CD14-positive monocyte (primary cell): ENCODE measurements at regions not wholly inside any gene's neighbourhood (a gene's known extent, or its start where the extent isn't known, plus 50 kb on each side); places are given as distances from the start of the nearest gene placed in this dataset.

Experiments used
- DNase-seq, 3 donors: peaks; one replicate each; pipeline ENCODE4 v3.0.0-alpha.2; 2011 to 2022
- H2AFZ ChIP-seq: 2 replicates; pipeline ENCODE4 v1.6.0; 2012; ENCODE audit warnings: mild to moderate bottlenecking, low read depth, low read length, inconsistent platforms; ENCODE audit not compliant: insufficient read depth, poor library complexity, severe bottlenecking
- H3K27ac ChIP-seq, 2 donors: 1 replicate in 1 of 2; 2 replicates in 1 of 2; pipeline ENCODE4 v1.5.1; 2012 to 2013; ENCODE audit warnings: low read length in 2 of 2, control low read depth in 1 of 2, inconsistent platforms in 1 of 2, low read depth in 1 of 2, mild to moderate bottlenecking in 1 of 2
- H3K27me3 ChIP-seq, 2 donors: one replicate each; pipeline versions ENCODE4 v1.6.0 to v1.6.1; 2011 to 2013; ENCODE audit warnings: low read length in 2 of 2; ENCODE audit not compliant: control insufficient read depth in 2 of 2, insufficient read depth in 2 of 2
- H3K36me3 ChIP-seq, 2 donors: replicated peaks in 1 of 2; 1 replicate in 1 of 2; 2 replicates in 1 of 2; pipeline versions ENCODE4 v1.5.1 to v1.6.1; 2012 to 2013; ENCODE audit warnings: low read length in 2 of 2, control low read depth in 1 of 2, inconsistent platforms in 1 of 2, mild to moderate bottlenecking in 1 of 2; ENCODE audit not compliant: insufficient read depth in 2 of 2, control insufficient read depth in 1 of 2
- H3K4me1 ChIP-seq, 2 donors: 1 replicate in 1 of 2; 2 replicates in 1 of 2; pipeline versions ENCODE4 v1.5.1 to v1.6.1; 2012 to 2013; ENCODE audit warnings: low read length in 2 of 2, control low read depth in 1 of 2, inconsistent platforms in 1 of 2, mild to moderate bottlenecking in 1 of 2, moderate library complexity in 1 of 2; ENCODE audit not compliant: insufficient read depth in 2 of 2, control insufficient read depth in 1 of 2
- H3K4me2 ChIP-seq: replicated peaks from 2 replicates; pipeline ENCODE3; 2012; ENCODE audit warnings: low read length, moderate library complexity, mild to moderate bottlenecking; ENCODE audit not compliant: poor library complexity, severe bottlenecking; ENCODE audit errors: extremely low read depth
- H3K4me3 ChIP-seq, 3 experiments: fragments of 200-600 bp in 1 of 3; sonication (generic) in 1 of 3; replicated peaks in 1 of 3; 1 replicate in 2 of 3; 2 replicates in 1 of 3; pipeline ENCODE4 v1.5.1; 2011 to 2013; ENCODE audit warnings: low read length in 3 of 3, mild to moderate bottlenecking in 3 of 3, control low read depth in 2 of 3, low read depth in 2 of 3, inconsistent platforms in 1 of 3, moderate library complexity in 1 of 3
- H3K79me2 ChIP-seq: 2 replicates; pipeline ENCODE4 v1.6.0; 2012; ENCODE audit warnings: mild to moderate bottlenecking, control low read depth, inconsistent platforms, low read length, moderate library complexity; ENCODE audit not compliant: insufficient read depth
- H3K9ac ChIP-seq: 2 replicates; pipeline ENCODE4 v1.6.0; 2017; ENCODE audit warnings: low read length, mild to moderate bottlenecking; ENCODE audit not compliant: insufficient read depth, poor library complexity, severe bottlenecking
- H3K9me3 ChIP-seq, 2 donors: replicated peaks in 1 of 2; 1 replicate in 1 of 2; 2 replicates in 1 of 2; pipeline versions ENCODE4 v1.5.1 to v1.6.1; 2012 to 2013; ENCODE audit warnings: low read length in 2 of 2, control low read depth in 1 of 2; ENCODE audit not compliant: control insufficient read depth in 1 of 2, insufficient read depth in 1 of 2
- H4K20me1 ChIP-seq: 2 replicates; pipeline ENCODE4 v1.6.0; 2012; ENCODE audit warnings: mild to moderate bottlenecking, low read length, control low read depth, moderate library complexity; ENCODE audit not compliant: insufficient read depth
- H3K27ac Mint-ChIP-seq, 7 donors: one replicate each; pipeline ENCODE4 v1.8.0; 2020; ENCODE audit warnings: mild to moderate bottlenecking in 7 of 7, mixed read lengths in 7 of 7, moderate library complexity in 6 of 7, inconsistent platforms in 2 of 7
- H3K27me3 Mint-ChIP-seq, 3 donors: one replicate each; pipeline ENCODE4 v1.8.0; 2021 to 2022; ENCODE audit warnings: low read depth in 3 of 3, mild to moderate bottlenecking in 3 of 3, mixed read lengths in 3 of 3, moderate library complexity in 3 of 3, inconsistent platforms in 1 of 3
- H3K36me3 Mint-ChIP-seq, 2 donors: one replicate each; pipeline ENCODE4 v1.8.0; 2020; ENCODE audit warnings: mixed read lengths in 2 of 2, inconsistent platforms in 1 of 2, mild to moderate bottlenecking in 1 of 2
- H3K4me1 Mint-ChIP-seq: one replicate; pipeline ENCODE4 v1.8.0; 2020; ENCODE audit warnings: mild to moderate bottlenecking, mixed read lengths
- H3K4me3 Mint-ChIP-seq, 2 donors: one replicate each; pipeline ENCODE4 v1.8.0; 2020; ENCODE audit warnings: mild to moderate bottlenecking in 2 of 2, mixed read lengths in 2 of 2, moderate library complexity in 1 of 2
- H3K9me3 Mint-ChIP-seq, 7 donors: one replicate each; pipeline ENCODE4 v1.8.0; 2020 to 2022; ENCODE audit warnings: mixed read lengths in 7 of 7, mild to moderate bottlenecking in 6 of 7, moderate library complexity in 6 of 7, inconsistent platforms in 2 of 7
- WGBS: methylation state at CpG from one replicate; pipeline ENCODE4 v1.1.5; 2013; ENCODE audit warnings: missing lambda C conversion rate; ENCODE audit not compliant: insufficient coverage; 5-methylcytosine and 5-hydroxymethylcytosine counted together
- intact Hi-C, 2 donors: fragments of 100-400 bp; cut with micrococcal nuclease; formaldehyde crosslinking; loops; one replicate each; pipeline versions ENCODE4 v1.15.0 to v1.15.1; 2023
- TF ChIP-seq, protein P1 (sequence below): fragments of 200-600 bp; IDR thresholded peaks from one replicate; pipeline ENCODE4 v1.8.0; 2022; ENCODE audit warnings: antibody characterized with exemption, mild to moderate bottlenecking

DNA sequence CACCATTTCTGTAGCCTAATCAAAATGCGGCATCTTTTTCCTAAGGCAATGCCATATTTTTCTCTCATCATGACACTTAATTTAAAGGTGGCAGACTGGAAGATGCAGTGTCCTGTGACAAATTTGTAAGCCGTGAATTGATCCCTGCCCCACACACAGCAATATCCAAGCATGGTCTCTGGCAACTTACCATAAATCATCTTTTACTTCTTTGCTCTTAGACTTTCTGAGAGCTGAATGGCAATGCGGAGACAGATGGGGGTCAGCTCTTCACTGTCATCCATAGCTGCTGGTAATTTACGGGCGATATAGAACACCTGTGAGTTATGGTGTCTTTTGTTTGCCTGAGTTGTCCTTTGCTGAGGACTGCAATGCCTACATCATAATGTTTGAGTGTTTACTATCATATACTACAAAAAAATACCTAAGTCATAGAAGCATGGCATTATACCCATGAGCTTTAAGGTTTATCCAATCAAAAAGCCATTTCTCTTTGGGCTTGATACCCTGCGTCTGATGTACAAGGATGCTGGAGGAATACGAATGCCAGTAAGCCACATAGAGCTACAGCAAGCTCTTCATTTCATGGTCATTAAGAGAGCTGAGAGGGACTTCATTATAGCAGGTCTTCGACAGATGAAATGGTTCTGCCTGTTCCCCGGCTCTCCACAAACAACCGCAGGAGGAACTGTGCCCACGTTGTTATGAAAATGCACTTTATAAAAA is 148.1 kb downstream of the TRIML1 start:
- peaks cover 8 to 14% (median 11%) of the 10 kb centered on the region in 3 donors for H3K27me3 Mint-ChIP-seq
- H3K4me1 ChIP-seq: no peaks in the 10 kb centered on the region
- H3K4me3 ChIP-seq: no peak overlapping the region
- peaks cover 0 to 12% of the 10 kb centered on the region in 2 donors for H3K27me3 ChIP-seq
- H3K27ac Mint-ChIP-seq: no peak overlapping the region
- no peaks in the 10 kb centered on the region for H3K4me1 Mint-ChIP-seq
- H3K36me3 ChIP-seq: no peaks in the 10 kb centered on the region
- DNase-seq: no peak
- 100% methylated on average over 1 of the region's 11 CpGs for WGBS
- H3K79me2 ChIP-seq: no peaks in the 10 kb centered on the region
- intact Hi-C loops: no loop called here
- H3K4me3 Mint-ChIP-seq: no peak overlapping the region
- H3K27ac ChIP-seq: no peak overlapping the region
- H3K9me3 ChIP-seq: peaks cover 9% of the 10 kb centered on the region in 2 donors
- H3K36me3 Mint-ChIP-seq: no peaks in the 10 kb centered on the region
- H4K20me1 ChIP-seq: no peaks in the 10 kb centered on the region
- no peak overlapping the region for H3K4me2 ChIP-seq
- peaks cover 1 to 21% (median 8%) of the 10 kb centered on the region in 7 donors for H3K9me3 Mint-ChIP-seq
- H2AFZ ChIP-seq: no peak overlapping the region
- H3K9ac ChIP-seq: no peak overlapping the region
- TF ChIP-seq, protein P1, sequence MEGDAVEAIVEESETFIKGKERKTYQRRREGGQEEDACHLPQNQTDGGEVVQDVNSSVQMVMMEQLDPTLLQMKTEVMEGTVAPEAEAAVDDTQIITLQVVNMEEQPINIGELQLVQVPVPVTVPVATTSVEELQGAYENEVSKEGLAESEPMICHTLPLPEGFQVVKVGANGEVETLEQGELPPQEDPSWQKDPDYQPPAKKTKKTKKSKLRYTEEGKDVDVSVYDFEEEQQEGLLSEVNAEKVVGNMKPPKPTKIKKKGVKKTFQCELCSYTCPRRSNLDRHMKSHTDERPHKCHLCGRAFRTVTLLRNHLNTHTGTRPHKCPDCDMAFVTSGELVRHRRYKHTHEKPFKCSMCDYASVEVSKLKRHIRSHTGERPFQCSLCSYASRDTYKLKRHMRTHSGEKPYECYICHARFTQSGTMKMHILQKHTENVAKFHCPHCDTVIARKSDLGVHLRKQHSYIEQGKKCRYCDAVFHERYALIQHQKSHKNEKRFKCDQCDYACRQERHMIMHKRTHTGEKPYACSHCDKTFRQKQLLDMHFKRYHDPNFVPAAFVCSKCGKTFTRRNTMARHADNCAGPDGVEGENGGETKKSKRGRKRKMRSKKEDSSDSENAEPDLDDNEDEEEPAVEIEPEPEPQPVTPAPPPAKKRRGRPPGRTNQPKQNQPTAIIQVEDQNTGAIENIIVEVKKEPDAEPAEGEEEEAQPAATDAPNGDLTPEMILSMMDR: no peak

DNA sequence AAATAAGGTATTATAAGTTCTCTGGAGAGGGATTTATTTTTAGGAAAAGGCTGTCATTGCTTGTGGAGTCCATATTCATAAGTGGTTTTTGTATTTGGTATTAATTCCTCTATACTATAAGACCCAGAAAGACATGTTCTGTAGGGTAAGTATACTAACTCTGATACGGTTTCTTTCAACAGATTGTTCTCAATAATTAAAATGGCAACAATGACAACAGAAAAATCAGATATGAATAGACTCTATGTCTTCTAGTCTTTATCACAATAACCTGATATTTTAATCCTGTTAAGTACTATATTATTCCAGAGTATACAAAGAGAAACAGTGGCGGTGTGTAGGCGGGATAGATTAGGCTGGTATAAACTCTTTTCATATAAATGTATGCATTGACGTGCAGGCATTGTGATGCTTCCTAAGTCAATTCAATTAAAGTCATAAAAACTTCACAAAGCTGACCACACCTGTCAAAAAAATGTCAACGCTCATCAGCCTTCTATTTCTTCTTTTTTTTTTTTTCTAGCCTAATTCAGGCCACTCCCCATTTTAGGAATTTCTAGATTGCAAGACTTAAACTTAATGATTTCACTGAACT is 150.4 kb downstream of the TRIML1 start:
- Histone ChIP-seq H3K9ac (no peak overlapping the region), H3K9me3 (no peaks in the 10 kb centered on the region), H3K79me2 (no peaks in the 10 kb centered on the region), H3K27ac (no peak overlapping the region), H3K4me1 (no peaks in the 10 kb centered on the region), H4K20me1 (no peaks in the 10 kb centered on the region), H3K4me2 (no peak overlapping the region), H3K4me3 (no peak overlapping the region), H3K36me3 (no peaks in the 10 kb centered on the region), H3K27me3 (no peaks in the 10 kb centered on the region), H2AFZ (no peak overlapping the region)
- WGBS: no CpG with 5 or more reads among the region's 5 CpGs
- H3K27ac Mint-ChIP-seq: no peak overlapping the region
- no peak overlapping the region for H3K4me3 Mint-ChIP-seq
- DNase-seq: no peak
- TF ChIP-seq, protein P1: no peak
- no peaks in the 10 kb centered on the region for H3K36me3 Mint-ChIP-seq
- peaks cover 0 to 2% (median 0%) of the 10 kb centered on the region in 3 donors for H3K27me3 Mint-ChIP-seq
- no peaks in the 10 kb centered on the region for H3K4me1 Mint-ChIP-seq
- H3K9me3 Mint-ChIP-seq: peaks cover 0 to 9% (median 0%) of the 10 kb centered on the region in 7 donors
- intact Hi-C loops: no loop called here
